ENCODE measurements at regions not wholly inside any gene's neighbourhood (a gene's known extent, or its start where the extent isn't known, plus 50 kb on each side); places are given as distances from the start of the nearest gene placed in this dataset. TPM values are rescaled to one million over a fixed set of nuclear protein-coding genes. Genes with fewer than 3 reads are reported as not detected.

DNA sequence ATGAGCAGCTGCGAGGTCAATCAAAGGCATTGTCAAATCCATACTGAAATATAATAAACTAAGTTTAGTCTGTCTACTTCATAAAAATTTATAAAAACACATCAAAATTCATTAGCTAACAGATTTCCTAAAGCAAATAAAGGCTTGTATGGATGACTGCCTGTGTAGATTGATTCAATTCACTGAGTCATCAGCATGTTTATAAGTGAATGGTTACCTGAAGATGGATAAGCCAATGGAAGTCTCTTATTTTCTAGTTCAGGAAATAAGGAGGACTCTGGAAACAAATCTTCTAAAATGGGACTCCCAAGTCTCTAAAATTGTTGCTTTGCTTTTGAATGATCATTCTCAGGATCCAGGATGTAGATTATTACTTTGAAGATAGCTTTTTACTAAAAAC is 57.0 kb upstream of the HNRNPA3 start:
- Mint-ChIP-seq H3K27me3 (peaks cover 23% of the 10 kb centered on the region), H3K4me1 (ENCODE audit: unreplicated experiment) (no peaks in the 10 kb centered on the region), H3K36me3 (no peaks in the 10 kb centered on the region), H3K4me3 (no peak overlapping the region), H3K27ac (no peak overlapping the region), H3K9me3 (no peaks in the 10 kb centered on the region)
- TF ChIP-seq, protein P1, sequence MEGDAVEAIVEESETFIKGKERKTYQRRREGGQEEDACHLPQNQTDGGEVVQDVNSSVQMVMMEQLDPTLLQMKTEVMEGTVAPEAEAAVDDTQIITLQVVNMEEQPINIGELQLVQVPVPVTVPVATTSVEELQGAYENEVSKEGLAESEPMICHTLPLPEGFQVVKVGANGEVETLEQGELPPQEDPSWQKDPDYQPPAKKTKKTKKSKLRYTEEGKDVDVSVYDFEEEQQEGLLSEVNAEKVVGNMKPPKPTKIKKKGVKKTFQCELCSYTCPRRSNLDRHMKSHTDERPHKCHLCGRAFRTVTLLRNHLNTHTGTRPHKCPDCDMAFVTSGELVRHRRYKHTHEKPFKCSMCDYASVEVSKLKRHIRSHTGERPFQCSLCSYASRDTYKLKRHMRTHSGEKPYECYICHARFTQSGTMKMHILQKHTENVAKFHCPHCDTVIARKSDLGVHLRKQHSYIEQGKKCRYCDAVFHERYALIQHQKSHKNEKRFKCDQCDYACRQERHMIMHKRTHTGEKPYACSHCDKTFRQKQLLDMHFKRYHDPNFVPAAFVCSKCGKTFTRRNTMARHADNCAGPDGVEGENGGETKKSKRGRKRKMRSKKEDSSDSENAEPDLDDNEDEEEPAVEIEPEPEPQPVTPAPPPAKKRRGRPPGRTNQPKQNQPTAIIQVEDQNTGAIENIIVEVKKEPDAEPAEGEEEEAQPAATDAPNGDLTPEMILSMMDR (conservative IDR thresholded peaks at IDR 0.05): no peak
- DNase-seq (ENCODE audit: extremely low spot score, unreplicated experiment): no peak

DNA sequence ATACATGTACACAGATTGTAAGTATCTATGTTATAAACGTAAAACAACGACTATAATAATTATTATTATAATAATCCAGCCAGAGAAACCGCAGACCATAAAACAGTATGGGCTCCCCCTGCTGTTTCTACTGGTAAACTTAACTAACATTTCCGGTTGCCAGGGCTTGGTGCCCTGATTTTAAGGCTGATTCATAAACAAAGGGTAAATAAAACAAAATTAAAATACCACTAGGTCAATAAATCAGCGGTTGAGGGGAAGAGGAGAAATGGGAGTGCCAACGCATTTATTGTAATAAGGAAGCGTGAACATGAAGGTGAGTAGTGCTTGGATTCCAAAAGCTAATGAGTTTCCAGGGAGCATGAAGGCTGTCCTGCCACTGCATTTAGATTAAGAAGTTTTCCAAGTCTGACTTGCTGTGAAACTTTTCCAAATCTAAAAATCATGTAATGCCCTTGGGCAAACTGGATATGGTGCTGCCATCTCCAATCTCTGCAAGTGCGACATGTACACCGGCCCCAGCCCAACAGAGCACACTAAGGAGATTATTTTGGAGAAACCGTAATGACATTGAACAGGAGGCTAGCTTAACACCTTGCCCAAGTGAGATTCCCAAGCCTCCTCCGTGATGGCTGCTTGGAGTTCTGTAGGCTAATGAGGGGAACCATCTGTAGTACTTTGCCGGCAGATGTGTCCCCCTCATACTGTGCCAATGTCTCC is 50.7 kb upstream of the HNRNPA3 start:
- Mint-ChIP-seq H3K27ac (no peak overlapping the region), H3K4me3 (no peak overlapping the region), H3K27me3 (peaks cover 4% of the 10 kb centered on the region), H3K9me3 (no peaks in the 10 kb centered on the region), H3K4me1 (ENCODE audit: unreplicated experiment) (peaks cover 12% of the 10 kb centered on the region), H3K36me3 (no peaks in the 10 kb centered on the region)
- TF ChIP-seq, protein P1 (conservative IDR thresholded peaks at IDR 0.05): peak; percentile 75
- DNase-seq (ENCODE audit: extremely low spot score, unreplicated experiment): no peak

Small RNAs in the stretch of these regions (microRNA-seq; reads per million reads assigned to microRNA genes)
- not detected for gene MIR1246

Measured in type B pancreatic cell (in vitro differentiated cells).